DND-41 (cell line): ENCODE measurements at regions not wholly inside any gene's neighbourhood (a gene's known extent, or its start where the extent isn't known, plus 50 kb on each side); places are given as distances from the start of the nearest gene placed in this dataset.

Source experiments
- ATAC-seq: fragments of 200-7000 bp; cut with Tn5 transposase; 3 replicates; pipeline ENCODE4 v1.9.1; 2021; ENCODE audit warnings: low read depth; ENCODE audit not compliant: insufficient read depth
- DNase-seq: peaks from one replicate; pipeline ENCODE4 v3.0.0-alpha.2; 2020
- H2AFZ ChIP-seq: 2 replicates; pipeline ENCODE4 v1.6.0; 2012; ENCODE audit warnings: low read depth, low read length
- H3K27ac ChIP-seq: 2 replicates; pipeline ENCODE4 v1.5.1; 2012; ENCODE audit warnings: low read length, inconsistent platforms
- H3K27me3 ChIP-seq: fragments of 200-600 bp; sonication (generic); 2 replicates; pipeline ENCODE4 v1.6.0; 2012; ENCODE audit warnings: low read length, mild to moderate bottlenecking, inconsistent platforms; ENCODE audit not compliant: insufficient read depth, poor library complexity
- H3K36me3 ChIP-seq: 2 replicates; pipeline ENCODE4 v1.5.1; 2012; ENCODE audit warnings: low read length, inconsistent platforms; ENCODE audit not compliant: insufficient read depth
- H3K4me1 ChIP-seq: 2 replicates; pipeline ENCODE4 v1.5.1; 2012; ENCODE audit warnings: mild to moderate bottlenecking, low read length; ENCODE audit not compliant: insufficient read depth
- H3K4me2 ChIP-seq: 2 replicates; pipeline ENCODE4 v1.6.0; 2012; ENCODE audit warnings: mild to moderate bottlenecking, moderate library complexity, low read length, inconsistent platforms; ENCODE audit not compliant: insufficient read depth
- H3K4me3 ChIP-seq, 2 experiments: fragments of 200-600 bp in 1 of 2; shearing (Covaris generic) in 1 of 2; 2 replicates each; pipeline ENCODE4 v1.5.1; 2012 to 2016; ENCODE audit warnings: inconsistent platforms in 2 of 2, low read length in 2 of 2, mild to moderate bottlenecking in 2 of 2, low read depth in 1 of 2, moderate library complexity in 1 of 2
- H3K79me2 ChIP-seq: 2 replicates; pipeline ENCODE4 v1.6.0; 2012; ENCODE audit warnings: low read length, inconsistent platforms; ENCODE audit not compliant: insufficient read depth
- H3K9ac ChIP-seq: 2 replicates; pipeline ENCODE4 v1.6.0; 2012; ENCODE audit warnings: low read depth, mild to moderate bottlenecking, inconsistent platforms, low read length, moderate library complexity
- H3K9me3 ChIP-seq: 2 replicates; pipeline ENCODE4 v1.5.1; 2012; ENCODE audit warnings: low read length, moderate library complexity, mild to moderate bottlenecking, inconsistent platforms; ENCODE audit not compliant: insufficient read depth, severe bottlenecking
- H4K20me1 ChIP-seq: 2 replicates; pipeline ENCODE4 v1.6.0; 2012; ENCODE audit warnings: low read length; ENCODE audit not compliant: insufficient read depth
- EZH2 ChIP-seq: IDR thresholded peaks from 3 replicates; pipeline ENCODE4 v1.6.1; 2012; ENCODE audit warnings: borderline replicate concordance, low read depth, mild to moderate bottlenecking, moderate library complexity, low read length, inconsistent platforms; ENCODE audit not compliant: severe bottlenecking
- TF ChIP-seq, protein P1 (sequence below): IDR thresholded peaks from 2 replicates; pipeline ENCODE4 v1.5.1; 2012; ENCODE audit warnings: borderline replicate concordance, low read length, moderate library complexity, mild to moderate bottlenecking; ENCODE audit not compliant: poor library complexity, severe bottlenecking; ENCODE audit errors: extremely low read depth

DNA sequence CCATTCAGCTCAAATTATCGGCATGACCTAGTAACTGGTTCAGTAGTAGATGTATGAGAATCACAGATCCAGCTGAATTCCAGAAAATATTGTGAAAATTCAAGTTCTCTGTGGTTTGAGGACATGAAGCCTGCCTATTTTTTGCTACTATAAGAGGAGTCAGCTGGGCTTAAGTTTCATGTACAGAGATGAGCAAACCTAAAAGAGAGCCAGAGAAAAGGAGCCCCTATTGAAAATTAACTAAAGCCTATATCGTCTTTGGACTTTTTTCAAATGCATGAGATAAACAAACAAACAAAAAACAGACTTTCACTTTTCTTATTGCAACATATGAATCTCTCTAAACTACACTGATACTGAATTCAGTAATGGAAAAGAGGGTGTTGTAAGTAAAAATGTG is 106.8 kb upstream of the SPRY2 start:
- no peak overlapping the region for H3K9ac ChIP-seq
- H3K27ac ChIP-seq: no peak overlapping the region
- H3K4me1 ChIP-seq: no peaks in the 10 kb centered on the region
- H2AFZ ChIP-seq: no peak overlapping the region
- H3K4me3 ChIP-seq: no peak overlapping the region
- H4K20me1 ChIP-seq: no peaks in the 10 kb centered on the region
- H3K36me3 ChIP-seq: no peaks in the 10 kb centered on the region
- no peaks in the 10 kb centered on the region for H3K79me2 ChIP-seq
- no peak for ATAC-seq
- no peak for DNase-seq
- H3K9me3 ChIP-seq: no peaks in the 10 kb centered on the region
- TF ChIP-seq, protein P1, sequence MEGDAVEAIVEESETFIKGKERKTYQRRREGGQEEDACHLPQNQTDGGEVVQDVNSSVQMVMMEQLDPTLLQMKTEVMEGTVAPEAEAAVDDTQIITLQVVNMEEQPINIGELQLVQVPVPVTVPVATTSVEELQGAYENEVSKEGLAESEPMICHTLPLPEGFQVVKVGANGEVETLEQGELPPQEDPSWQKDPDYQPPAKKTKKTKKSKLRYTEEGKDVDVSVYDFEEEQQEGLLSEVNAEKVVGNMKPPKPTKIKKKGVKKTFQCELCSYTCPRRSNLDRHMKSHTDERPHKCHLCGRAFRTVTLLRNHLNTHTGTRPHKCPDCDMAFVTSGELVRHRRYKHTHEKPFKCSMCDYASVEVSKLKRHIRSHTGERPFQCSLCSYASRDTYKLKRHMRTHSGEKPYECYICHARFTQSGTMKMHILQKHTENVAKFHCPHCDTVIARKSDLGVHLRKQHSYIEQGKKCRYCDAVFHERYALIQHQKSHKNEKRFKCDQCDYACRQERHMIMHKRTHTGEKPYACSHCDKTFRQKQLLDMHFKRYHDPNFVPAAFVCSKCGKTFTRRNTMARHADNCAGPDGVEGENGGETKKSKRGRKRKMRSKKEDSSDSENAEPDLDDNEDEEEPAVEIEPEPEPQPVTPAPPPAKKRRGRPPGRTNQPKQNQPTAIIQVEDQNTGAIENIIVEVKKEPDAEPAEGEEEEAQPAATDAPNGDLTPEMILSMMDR: no peak
- no peak for TF ChIP-seq EZH2
- peaks cover 3% of the 10 kb centered on the region for H3K27me3 ChIP-seq
- no peak overlapping the region for H3K4me2 ChIP-seq

DNA sequence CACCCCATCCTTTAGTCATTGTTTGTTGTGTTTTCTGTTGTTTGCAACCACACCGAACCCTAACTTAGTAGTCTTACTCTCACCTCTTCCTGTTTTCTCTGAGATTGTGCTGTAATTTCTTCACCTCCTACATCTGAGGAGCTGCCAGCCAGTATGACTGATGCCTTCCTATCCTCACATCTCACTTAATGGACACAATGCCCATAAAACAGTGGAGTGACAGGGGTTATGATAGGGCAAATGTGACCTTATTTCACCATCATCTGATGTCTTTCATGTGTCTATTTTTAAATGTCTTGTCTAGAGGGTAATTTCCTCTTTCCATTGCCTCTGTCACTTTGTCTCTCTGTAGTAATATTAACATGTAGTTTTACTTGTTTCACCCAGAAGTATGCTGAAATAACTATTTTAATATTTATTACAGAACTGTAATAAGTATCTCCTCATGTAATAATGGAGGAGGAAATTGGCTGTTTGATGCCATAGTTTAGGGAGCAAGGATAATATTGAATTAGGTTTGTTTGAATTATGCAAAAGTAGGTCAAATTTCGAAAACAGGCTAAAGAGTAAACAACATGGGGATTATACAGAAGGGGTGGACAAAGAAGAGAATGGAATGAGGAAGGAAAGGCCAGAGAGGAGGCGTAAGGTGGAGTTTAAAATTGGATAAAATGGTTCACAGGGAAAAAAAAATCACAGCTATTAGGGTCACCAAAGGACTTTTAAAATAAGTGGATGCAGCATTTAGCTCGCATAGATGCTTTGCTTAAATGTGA is 103.5 kb upstream of the SPRY2 start:
- no peaks in the 10 kb centered on the region for H3K36me3 ChIP-seq
- no peak overlapping the region for H3K9ac ChIP-seq
- no peaks in the 10 kb centered on the region for H4K20me1 ChIP-seq
- no peak overlapping the region for H2AFZ ChIP-seq
- TF ChIP-seq EZH2: no peak
- TF ChIP-seq, protein P1: no peak
- peaks cover 3% of the 10 kb centered on the region for H3K27me3 ChIP-seq
- H3K4me2 ChIP-seq: no peak overlapping the region
- no peak overlapping the region for H3K27ac ChIP-seq
- no peaks in the 10 kb centered on the region for H3K4me1 ChIP-seq
- ATAC-seq (no peak), DNase-seq (no peak)
- no peaks in the 10 kb centered on the region for H3K79me2 ChIP-seq
- no peaks in the 10 kb centered on the region for H3K9me3 ChIP-seq
- no peak overlapping the region for H3K4me3 ChIP-seq

DNA sequence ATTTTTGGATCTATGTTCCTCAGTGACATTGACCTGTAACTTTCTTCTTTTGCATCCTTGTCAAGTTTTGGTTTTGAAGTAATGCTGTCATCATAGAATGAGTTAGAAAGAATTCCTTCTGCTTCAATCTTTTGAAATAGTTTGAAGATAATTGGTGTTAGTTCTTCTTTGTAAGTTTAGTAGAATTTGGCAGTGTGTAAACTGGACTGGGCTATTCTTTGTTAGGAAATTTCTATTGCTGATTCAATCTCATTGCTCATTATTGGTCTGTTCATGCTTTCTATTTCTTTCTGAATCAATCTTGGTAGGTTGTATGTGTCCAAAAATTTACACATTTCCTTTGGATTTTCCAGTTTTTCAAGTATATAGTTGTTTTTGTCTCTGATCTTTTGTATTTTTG is 101.7 kb upstream of the SPRY2 start:
- TF ChIP-seq, protein P1: no peak
- TF ChIP-seq EZH2: no peak
- Histone ChIP-seq H3K27ac (no peak overlapping the region), H2AFZ (no peak overlapping the region), H3K79me2 (no peaks in the 10 kb centered on the region), H4K20me1 (no peaks in the 10 kb centered on the region), H3K4me3 (no peak overlapping the region), H3K9me3 (no peaks in the 10 kb centered on the region), H3K9ac (no peak overlapping the region), H3K4me2 (no peak overlapping the region), H3K27me3 (peaks cover 3% of the 10 kb centered on the region), H3K4me1 (no peaks in the 10 kb centered on the region), H3K36me3 (no peaks in the 10 kb centered on the region)
- DNase-seq (no peak), ATAC-seq (no peak)

DNA sequence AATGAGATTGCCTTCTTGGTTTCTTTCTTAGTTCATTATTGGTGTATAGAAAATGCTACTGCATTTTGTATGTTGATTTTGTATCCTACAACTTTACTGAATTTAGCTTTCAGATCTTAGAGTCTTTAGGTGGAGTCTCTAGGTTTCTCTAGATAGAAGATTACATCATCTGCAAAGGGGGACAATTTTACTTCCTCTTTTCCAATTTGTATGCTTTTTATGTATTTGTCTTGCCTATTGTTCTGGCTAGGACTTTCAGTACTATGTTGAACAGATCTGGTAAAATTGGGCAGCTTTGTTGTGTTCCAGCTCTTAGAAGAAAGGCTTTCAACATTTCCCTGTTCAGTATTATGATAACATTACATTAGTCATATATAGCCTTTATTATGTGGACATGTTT is 101.0 kb upstream of the SPRY2 start:
- H2AFZ ChIP-seq: no peak overlapping the region
- H4K20me1 ChIP-seq: no peaks in the 10 kb centered on the region
- peaks cover 3% of the 10 kb centered on the region for H3K27me3 ChIP-seq
- H3K9me3 ChIP-seq: no peaks in the 10 kb centered on the region
- no peaks in the 10 kb centered on the region for H3K4me1 ChIP-seq
- no peak overlapping the region for H3K4me2 ChIP-seq
- no peak overlapping the region for H3K27ac ChIP-seq
- no peaks in the 10 kb centered on the region for H3K79me2 ChIP-seq
- ATAC-seq: no peak
- H3K9ac ChIP-seq: no peak overlapping the region
- H3K4me3 ChIP-seq: no peak overlapping the region
- TF ChIP-seq, protein P1: no peak
- TF ChIP-seq EZH2: no peak
- H3K36me3 ChIP-seq: no peaks in the 10 kb centered on the region
- no peak for DNase-seq
